Loucy (cell line): ENCODE measurements at regions not wholly inside any gene's neighbourhood (a gene's known extent, or its start where the extent isn't known, plus 50 kb on each side); places are given as distances from the start of the nearest gene placed in this dataset.
"Not testable (repeated sequence)": the region's sequence is repeated elsewhere in the genome, so short reads cannot be mapped to it uniquely, and the experiment has no call there.

Experiments used
- H2AFZ ChIP-seq: fragments of 200-600 bp; sonication (generic); 2 replicates; pipeline ENCODE4 v1.6.0; 2016; ENCODE audit warnings: antibody characterized with exemption, mild to moderate bottlenecking, low read length, moderate library complexity
- H3F3A ChIP-seq: fragments of 200-600 bp; 2 replicates; pipeline ENCODE4 v1.6.0; 2016; ENCODE audit warnings: antibody characterized with exemption, low read depth, mild to moderate bottlenecking
- H3K27me3 ChIP-seq: fragments of 200-600 bp; sonication (generic); 2 replicates; pipeline ENCODE4 v1.6.1; 2014; ENCODE audit warnings: low read length, mild to moderate bottlenecking; ENCODE audit not compliant: insufficient read depth, poor library complexity, severe bottlenecking
- H3K36me3 ChIP-seq: fragments of 200-600 bp; sonication (generic); 2 replicates; pipeline ENCODE4 v1.6.1; 2016; ENCODE audit warnings: low read length; ENCODE audit not compliant: insufficient read depth
- H3K4me1 ChIP-seq: fragments of 200-600 bp; sonication (generic); 2 replicates; pipeline ENCODE4 v1.5.1; 2014; ENCODE audit warnings: low read length, mild to moderate bottlenecking; ENCODE audit not compliant: insufficient read depth, poor library complexity, severe bottlenecking
- H3K4me2 ChIP-seq: fragments of 200-600 bp; sonication (generic); 2 replicates; pipeline ENCODE4 v1.6.0; 2014; ENCODE audit warnings: antibody characterized with exemption, low read length, low read depth, mild to moderate bottlenecking; ENCODE audit not compliant: poor library complexity, severe bottlenecking
- H3K4me3 ChIP-seq: fragments of 200-600 bp; sonication (generic); 2 replicates; pipeline ENCODE4 v1.5.1; 2014; ENCODE audit warnings: low read length, mild to moderate bottlenecking, mixed read lengths; ENCODE audit not compliant: poor library complexity, severe bottlenecking
- H3K79me2 ChIP-seq: fragments of 200-600 bp; sonication (generic); 2 replicates; pipeline ENCODE4 v1.6.1; 2014; ENCODE audit warnings: low read length; ENCODE audit not compliant: insufficient read depth
- H3K9ac ChIP-seq: fragments of 200-600 bp; sonication (generic); 2 replicates; pipeline ENCODE4 v1.6.0; 2014; ENCODE audit warnings: mild to moderate bottlenecking, low read depth, low read length, moderate library complexity; ENCODE audit not compliant: poor library complexity, severe bottlenecking
- H3K9me2 ChIP-seq: fragments of 200-600 bp; sonication (generic); replicated peaks from 2 replicates; pipeline ENCODE4 v1.6.1; 2016; ENCODE audit warnings: low read depth, low read length, mixed read lengths
- H3K9me3 ChIP-seq: fragments of 200-600 bp; sonication (generic); 2 replicates; pipeline ENCODE4 v1.6.1; 2014; ENCODE audit warnings: mild to moderate bottlenecking, antibody characterized with exemption, low read length, low read depth; ENCODE audit not compliant: insufficient read depth
- H4K20me1 ChIP-seq: fragments of 200-600 bp; sonication (generic); 2 replicates; pipeline ENCODE4 v1.6.0; 2014; ENCODE audit warnings: antibody characterized with exemption, low read length, mild to moderate bottlenecking; ENCODE audit not compliant: insufficient read depth, poor library complexity, severe bottlenecking
- EZH2phosphoT487 ChIP-seq: fragments of 200-600 bp; IDR thresholded peaks from 2 replicates; pipeline ENCODE4 v1.6.1; 2018; ENCODE audit warnings: antibody characterized with exemption, mild to moderate bottlenecking, moderate library complexity, borderline replicate concordance
- TF ChIP-seq, protein P1 (sequence below): fragments of 200-600 bp; sonication (generic); conservative IDR thresholded peaks from 2 replicates; pipeline ENCODE4 v1.5.1; 2014; ENCODE audit warnings: mild to moderate bottlenecking, antibody characterized with exemption, low read length

DNA sequence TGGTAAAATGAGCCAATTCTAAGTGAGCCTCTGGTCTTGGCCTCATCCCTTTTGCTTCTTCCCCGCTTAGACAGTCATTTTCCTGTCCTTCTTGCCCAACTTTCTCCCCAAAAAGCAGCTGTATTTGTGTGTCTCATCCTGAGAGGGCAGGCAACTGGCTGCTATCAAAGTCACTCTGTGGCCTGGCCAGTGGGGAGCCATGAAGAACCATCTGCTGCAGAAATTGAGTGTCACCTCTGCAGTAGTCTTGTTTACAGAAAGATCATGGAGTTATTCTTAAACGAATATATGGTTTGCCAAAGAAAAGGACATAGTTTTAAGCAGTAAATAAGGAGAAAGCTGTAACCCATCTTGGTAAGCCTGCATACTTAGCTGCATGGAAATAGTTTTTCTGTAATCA, 233.6 kb upstream of the ELAVL2 start:
- H3K4me2 ChIP-seq = no peak overlapping the region
- TF ChIP-seq, protein P1, sequence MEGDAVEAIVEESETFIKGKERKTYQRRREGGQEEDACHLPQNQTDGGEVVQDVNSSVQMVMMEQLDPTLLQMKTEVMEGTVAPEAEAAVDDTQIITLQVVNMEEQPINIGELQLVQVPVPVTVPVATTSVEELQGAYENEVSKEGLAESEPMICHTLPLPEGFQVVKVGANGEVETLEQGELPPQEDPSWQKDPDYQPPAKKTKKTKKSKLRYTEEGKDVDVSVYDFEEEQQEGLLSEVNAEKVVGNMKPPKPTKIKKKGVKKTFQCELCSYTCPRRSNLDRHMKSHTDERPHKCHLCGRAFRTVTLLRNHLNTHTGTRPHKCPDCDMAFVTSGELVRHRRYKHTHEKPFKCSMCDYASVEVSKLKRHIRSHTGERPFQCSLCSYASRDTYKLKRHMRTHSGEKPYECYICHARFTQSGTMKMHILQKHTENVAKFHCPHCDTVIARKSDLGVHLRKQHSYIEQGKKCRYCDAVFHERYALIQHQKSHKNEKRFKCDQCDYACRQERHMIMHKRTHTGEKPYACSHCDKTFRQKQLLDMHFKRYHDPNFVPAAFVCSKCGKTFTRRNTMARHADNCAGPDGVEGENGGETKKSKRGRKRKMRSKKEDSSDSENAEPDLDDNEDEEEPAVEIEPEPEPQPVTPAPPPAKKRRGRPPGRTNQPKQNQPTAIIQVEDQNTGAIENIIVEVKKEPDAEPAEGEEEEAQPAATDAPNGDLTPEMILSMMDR = no peak
- TF ChIP-seq EZH2phosphoT487 = no peak
- no peaks in the 10 kb centered on the region for H3K27me3 ChIP-seq
- no peak overlapping the region for H3K9ac ChIP-seq
- H3K4me3 ChIP-seq = no peak overlapping the region
- no peaks in the 10 kb centered on the region for H3K79me2 ChIP-seq
- no peaks in the 10 kb centered on the region for H3F3A ChIP-seq
- H3K36me3 ChIP-seq = no peaks in the 10 kb centered on the region
- H3K4me1 ChIP-seq = no peaks in the 10 kb centered on the region
- H3K9me3 ChIP-seq = no peaks in the 10 kb centered on the region
- H4K20me1 ChIP-seq = no peaks in the 10 kb centered on the region
- no peak overlapping the region for H2AFZ ChIP-seq
- H3K9me2 ChIP-seq = no peaks in the 10 kb centered on the region

DNA sequence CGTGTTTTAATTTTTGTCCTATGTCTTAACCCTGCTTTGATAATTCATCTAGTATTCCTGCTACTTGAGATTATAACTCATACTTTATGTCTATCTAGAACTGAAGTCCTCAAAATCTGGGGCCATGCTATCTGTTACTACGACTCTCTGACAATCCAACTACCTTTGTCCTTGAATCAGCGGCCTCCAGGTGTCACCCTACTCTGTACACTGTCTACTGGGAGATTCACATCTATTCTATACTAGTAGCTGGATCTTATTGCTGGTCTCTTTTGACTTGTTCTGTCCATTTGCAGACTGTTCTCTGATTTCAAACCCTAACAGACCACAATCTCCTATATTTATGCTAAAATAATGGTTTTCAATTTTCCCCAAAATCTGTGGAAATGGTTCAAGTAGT, 225.5 kb upstream of the ELAVL2 start:
- Histone ChIP-seq H3K9ac (no peak overlapping the region), H4K20me1 (no peaks in the 10 kb centered on the region), H3K4me1 (no peaks in the 10 kb centered on the region), H3K4me2 (no peak overlapping the region), H2AFZ (no peak overlapping the region), H3F3A (no peaks in the 10 kb centered on the region), H3K4me3 (no peak overlapping the region), H3K27me3 (no peaks in the 10 kb centered on the region), H3K79me2 (no peaks in the 10 kb centered on the region), H3K9me2 (no peaks in the 10 kb centered on the region), H3K9me3 (no peaks in the 10 kb centered on the region), H3K36me3 (no peaks in the 10 kb centered on the region)
- TF ChIP-seq EZH2phosphoT487 = no peak
- TF ChIP-seq, protein P1 = no peak

DNA sequence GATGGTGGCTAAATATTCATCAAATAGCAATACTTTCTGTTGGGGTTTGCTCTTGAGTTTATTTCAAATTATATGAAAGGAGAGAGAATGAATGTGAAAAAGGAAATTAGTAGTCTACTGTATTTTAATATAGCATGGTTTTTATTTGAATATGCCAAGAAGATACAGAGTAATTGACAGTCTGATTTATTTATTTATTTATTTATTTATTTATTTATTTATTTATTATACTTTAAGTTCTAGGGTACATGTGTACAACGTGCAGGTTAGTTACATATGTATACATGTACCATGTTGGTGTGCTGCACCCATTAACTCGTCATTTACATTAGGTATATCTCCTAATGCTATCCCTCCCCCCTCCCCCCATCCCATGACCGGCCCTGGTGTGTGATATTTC, 224.2 kb upstream of the ELAVL2 start:
- not testable (repeated sequence) for H3K4me3 ChIP-seq, H3K9me2 ChIP-seq, H3K36me3 ChIP-seq, H3F3A ChIP-seq, H3K4me1 ChIP-seq, H4K20me1 ChIP-seq, H3K9me3 ChIP-seq, H3K4me2 ChIP-seq, H3K79me2 ChIP-seq, H3K9ac ChIP-seq, H3K27me3 ChIP-seq, H2AFZ ChIP-seq

DNA sequence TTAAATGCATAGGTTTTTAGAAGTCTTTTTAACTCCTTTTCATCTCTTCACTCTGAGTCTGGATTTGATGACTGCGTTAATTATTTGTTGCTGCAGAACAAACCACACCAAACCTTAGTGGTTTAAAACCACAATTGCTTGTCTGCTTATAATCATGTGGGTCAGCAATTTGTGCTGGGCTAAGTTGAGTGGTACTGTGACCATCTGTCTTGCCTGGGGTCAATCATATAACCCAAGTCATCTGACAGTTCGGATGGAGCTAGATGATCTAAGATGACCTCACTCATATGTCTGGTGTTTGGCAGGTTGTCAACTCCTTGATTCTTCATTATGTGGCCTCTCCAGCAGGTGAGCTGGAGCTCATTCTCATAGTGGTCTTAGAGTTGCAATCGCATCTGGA, 219.1 kb upstream of the ELAVL2 start:
- H4K20me1 ChIP-seq = no peaks in the 10 kb centered on the region
- no peaks in the 10 kb centered on the region for H3K79me2 ChIP-seq
- H3K4me3 ChIP-seq = no peak overlapping the region
- no peaks in the 10 kb centered on the region for H3K27me3 ChIP-seq
- no peak for TF ChIP-seq EZH2phosphoT487
- TF ChIP-seq, protein P1 = no peak
- no peaks in the 10 kb centered on the region for H3K4me1 ChIP-seq
- no peaks in the 10 kb centered on the region for H3F3A ChIP-seq
- no peak overlapping the region for H2AFZ ChIP-seq
- no peaks in the 10 kb centered on the region for H3K36me3 ChIP-seq
- no peak overlapping the region for H3K9ac ChIP-seq
- no peak overlapping the region for H3K4me2 ChIP-seq
- no peaks in the 10 kb centered on the region for H3K9me3 ChIP-seq
- H3K9me2 ChIP-seq = no peaks in the 10 kb centered on the region
